H9 (cell line): ENCODE measurements at regions not wholly inside any gene's neighbourhood (a gene's known extent, or its start where the extent isn't known, plus 50 kb on each side); places are given as distances from the start of the nearest gene placed in this dataset.

Source experiments
- DNase-seq: peaks from one replicate; pipeline ENCODE4 v3.0.0-alpha.2; 2017
- H2AFZ ChIP-seq: one replicate; pipeline ENCODE4 v1.6.1; 2013; ENCODE audit warnings: mild to moderate bottlenecking, low read length, control low read depth, moderate library complexity
- H2AK5ac ChIP-seq: 2 replicates; pipeline ENCODE4 v1.6.1; 2013; ENCODE audit warnings: low read length, control low read depth, mixed read lengths; ENCODE audit not compliant: insufficient read length
- H2BK120ac ChIP-seq: one replicate; pipeline ENCODE4 v1.6.1; 2013; ENCODE audit warnings: low read depth, mild to moderate bottlenecking, low read length, control low read depth, inconsistent platforms; ENCODE audit not compliant: poor library complexity, severe bottlenecking
- H2BK12ac ChIP-seq: 2 replicates; pipeline ENCODE4 v1.6.1; 2013; ENCODE audit warnings: low read length, control low read depth, mixed read lengths, low read depth; ENCODE audit not compliant: insufficient read length
- H2BK15ac ChIP-seq: 2 replicates; pipeline ENCODE4 v1.6.1; 2013; ENCODE audit warnings: low read depth, low read length, control low read depth
- H2BK20ac ChIP-seq: one replicate; pipeline ENCODE4 v1.6.1; 2013; ENCODE audit warnings: low read depth, mild to moderate bottlenecking, low read length, control low read depth, inconsistent platforms; ENCODE audit not compliant: poor library complexity, severe bottlenecking
- H2BK5ac ChIP-seq: 2 replicates; pipeline ENCODE4 v1.6.1; 2013; ENCODE audit warnings: low read length, control low read depth, mixed read lengths; ENCODE audit not compliant: insufficient read length
- H3K14ac ChIP-seq: 2 replicates; pipeline ENCODE4 v1.6.1; 2013; ENCODE audit warnings: low read length, control low read depth; ENCODE audit not compliant: insufficient read depth
- H3K18ac ChIP-seq: 2 replicates; pipeline ENCODE4 v1.6.1; 2013; ENCODE audit warnings: low read depth, mild to moderate bottlenecking, mixed read lengths, low read length, control low read depth; ENCODE audit not compliant: insufficient read length
- H3K23ac ChIP-seq: 2 replicates; pipeline ENCODE4 v1.6.1; 2013; ENCODE audit warnings: low read length, control low read depth, mixed read lengths, low read depth; ENCODE audit not compliant: insufficient read length
- H3K23me2 ChIP-seq: 2 replicates; pipeline ENCODE4 v1.6.1; 2013; ENCODE audit warnings: low read depth, mild to moderate bottlenecking, mixed read lengths, low read length, control low read depth; ENCODE audit not compliant: insufficient read length, poor library complexity, severe bottlenecking
- H3K27ac ChIP-seq: 2 replicates; pipeline ENCODE4 v1.5.1; 2013; ENCODE audit warnings: low read length, control low read depth, mixed read lengths, low read depth; ENCODE audit not compliant: insufficient read length
- H3K27me3 ChIP-seq: 2 replicates; pipeline ENCODE4 v1.6.1; 2013; ENCODE audit warnings: low read length, control low read depth, inconsistent platforms; ENCODE audit not compliant: insufficient read depth
- H3K4ac ChIP-seq: 2 replicates; pipeline ENCODE4 v1.6.1; 2013; ENCODE audit warnings: low read depth, mild to moderate bottlenecking, control low read depth, inconsistent platforms, low read length, moderate library complexity
- H3K4me1 ChIP-seq: 2 replicates; pipeline ENCODE4 v1.6.1; 2013; ENCODE audit warnings: low read length, control low read depth, inconsistent platforms; ENCODE audit not compliant: insufficient read depth
- H3K4me2 ChIP-seq: 2 replicates; pipeline ENCODE4 v1.6.1; 2013; ENCODE audit warnings: low read length, control low read depth, mixed read lengths; ENCODE audit not compliant: insufficient read length, insufficient read depth
- H3K56ac ChIP-seq: 2 replicates; pipeline ENCODE4 v1.6.1; 2013; ENCODE audit warnings: low read depth, mild to moderate bottlenecking, mixed read lengths, low read length, control low read depth; ENCODE audit not compliant: insufficient read length
- H3K79me1 ChIP-seq: 2 replicates; pipeline ENCODE4 v1.6.1; 2013; ENCODE audit warnings: low read depth, mild to moderate bottlenecking, moderate library complexity, low read length, control low read depth, inconsistent platforms; ENCODE audit not compliant: insufficient read depth, poor library complexity, severe bottlenecking
- H3K79me2 ChIP-seq: 2 replicates; pipeline ENCODE4 v1.6.1; 2013; ENCODE audit warnings: low read length, control low read depth, inconsistent platforms; ENCODE audit not compliant: insufficient read depth
- H3K9ac ChIP-seq: 2 replicates; pipeline ENCODE4 v1.6.1; 2013; ENCODE audit warnings: low read length, control low read depth, mixed read lengths; ENCODE audit not compliant: insufficient read length; ENCODE audit errors: extremely low read depth
- H3K9me3 ChIP-seq: one replicate; pipeline ENCODE4 v1.6.1; 2013; ENCODE audit warnings: low read depth, low read length, inconsistent platforms; ENCODE audit not compliant: control insufficient read depth
- H3T11ph ChIP-seq: one replicate; pipeline ENCODE4 v1.6.1; 2013; ENCODE audit warnings: mild to moderate bottlenecking, low read length, control low read depth, inconsistent platforms
- H4K20me1 ChIP-seq: one replicate; pipeline ENCODE4 v1.6.1; 2013; ENCODE audit not compliant: control insufficient read depth, insufficient read length, insufficient read depth
- H4K5ac ChIP-seq: 2 replicates; pipeline ENCODE4 v1.6.1; 2013; ENCODE audit warnings: low read depth, mild to moderate bottlenecking, mixed read lengths, low read length, control low read depth; ENCODE audit not compliant: insufficient read length
- H4K8ac ChIP-seq: replicated peaks from 2 replicates; pipeline ENCODE4 v1.6.1; 2013; ENCODE audit warnings: low read length, control low read depth, mixed read lengths, low read depth; ENCODE audit not compliant: insufficient read length
- H4K91ac ChIP-seq: 2 replicates; pipeline ENCODE4 v1.6.1; 2013; ENCODE audit warnings: low read depth, mild to moderate bottlenecking, moderate library complexity, mixed read lengths, low read length, control low read depth; ENCODE audit not compliant: insufficient read length
- H3K27ac Mint-ChIP-seq, 3 experiments: 2 replicates in 2 of 3; 3 replicates in 1 of 3; pipeline ENCODE4 v1.8.0; 2020 to 2021; ENCODE audit warnings: mixed read lengths in 3 of 3, mild to moderate bottlenecking in 1 of 3, moderate library complexity in 1 of 3
- H3K27me3 Mint-ChIP-seq: 2 replicates; pipeline ENCODE4 v1.8.0; 2021; ENCODE audit warnings: low read depth, mild to moderate bottlenecking, moderate library complexity, mixed read lengths
- H3K36me3 Mint-ChIP-seq, 3 experiments: 2 replicates in 2 of 3; 3 replicates in 1 of 3; pipeline ENCODE4 v1.8.0; 2020 to 2021; ENCODE audit warnings: low read depth in 3 of 3, mixed read lengths in 3 of 3; ENCODE audit not compliant: insufficient read depth in 1 of 3
- H3K4me1 Mint-ChIP-seq, 2 experiments: 2 replicates each; pipeline ENCODE4 v1.8.0; 2020; ENCODE audit warnings: mixed read lengths in 2 of 2
- H3K4me3 Mint-ChIP-seq, 2 experiments: 2 replicates in 1 of 2; 3 replicates in 1 of 2; pipeline ENCODE4 v1.8.0; 2020 to 2021; ENCODE audit warnings: mild to moderate bottlenecking in 2 of 2, mixed read lengths in 2 of 2, moderate library complexity in 1 of 2
- H3K9me3 Mint-ChIP-seq, 2 experiments: 2 replicates in 1 of 2; 3 replicates in 1 of 2; pipeline ENCODE4 v1.8.0; 2020; ENCODE audit warnings: mild to moderate bottlenecking in 2 of 2, mixed read lengths in 2 of 2, moderate library complexity in 1 of 2
- CTCF ChIP-seq: fragments of 200-600 bp; sonication (generic); conservative IDR thresholded peaks from 3 replicates; pipeline ENCODE4 v1.8.0; 2021; ENCODE audit warnings: antibody characterized with exemption, mild to moderate bottlenecking
- WGBS: extraction: QIAGEN DNeasy Blood & Tissue Kit; methylation state at CpG from one replicate; pipeline ENCODE4 v1.1.7; 2013; ENCODE audit warnings: missing lambda C conversion rate, low lambda C conversion rate, mixed read lengths; ENCODE audit not compliant: insufficient read length; ENCODE audit errors: extremely low coverage; 5-methylcytosine and 5-hydroxymethylcytosine counted together

GRCh38 chr12:19844224-19844623 is 404.9 kb downstream of the AEBP2 start:
- no peak overlapping the region for H2AFZ ChIP-seq
- no peak overlapping the region; a peak in 1 of 7 replicates for H3K27ac Mint-ChIP-seq
- no peak overlapping the region for H2BK20ac ChIP-seq
- no peak overlapping the region for H3T11ph ChIP-seq
- H3K27me3 ChIP-seq: no peaks in the 10 kb centered on the region
- H3K4me1 Mint-ChIP-seq: peaks cover 0 to 6% of the 10 kb centered on the region in 2 experiments; a peak in 2 of 4 replicates
- H4K20me1 ChIP-seq: no peaks in the 10 kb centered on the region
- H3K4me1 ChIP-seq: no peaks in the 10 kb centered on the region
- no peak overlapping the region for H3K56ac ChIP-seq
- no peak overlapping the region for H3K4me2 ChIP-seq
- no peak overlapping the region for H3K27ac ChIP-seq
- H3K79me2 ChIP-seq: no peaks in the 10 kb centered on the region
- no peak overlapping the region for H2BK15ac ChIP-seq
- H4K91ac ChIP-seq: no peak overlapping the region
- H3K23me2 ChIP-seq: no peaks in the 10 kb centered on the region
- no peak overlapping the region for H4K8ac ChIP-seq
- H3K36me3 Mint-ChIP-seq: peaks cover 0 to under 1% (median 0%) of the 10 kb centered on the region in 3 experiments; a peak in 1 of 7 replicates
- no peak overlapping the region for H2BK12ac ChIP-seq
- WGBS: no CpG with 5 or more reads among the region's 1 CpG
- H3K9me3 Mint-ChIP-seq: peaks cover under 1 to 3% of the 10 kb centered on the region in 2 experiments; a peak in 3 of 5 replicates
- H2BK120ac ChIP-seq: no peak overlapping the region
- no peak overlapping the region for H3K4me3 Mint-ChIP-seq
- no peaks in the 10 kb centered on the region for H3K79me1 ChIP-seq
- no peak overlapping the region for H3K23ac ChIP-seq
- H4K5ac ChIP-seq: no peak overlapping the region
- no peak overlapping the region for H3K4ac ChIP-seq
- no peak overlapping the region for H2AK5ac ChIP-seq
- H2BK5ac ChIP-seq: no peak overlapping the region
- H3K9me3 ChIP-seq: no peaks in the 10 kb centered on the region
- no peak overlapping the region for H3K18ac ChIP-seq
- H3K27me3 Mint-ChIP-seq: no peaks in the 10 kb centered on the region
- no peak for DNase-seq
- H3K9ac ChIP-seq: no peak overlapping the region
- TF ChIP-seq CTCF: no peak
- no peak overlapping the region for H3K14ac ChIP-seq
